HG03565 (cell line): ENCODE measurements at regions not wholly inside any gene's neighbourhood (a gene's known extent, or its start where the extent isn't known, plus 50 kb on each side); places are given as distances from the start of the nearest gene placed in this dataset.

Experiments
- ATAC-seq: cut with Tn5 transposase; IDR thresholded peaks from one replicate; pipeline ENCODE4 v1.9.1; 2021; ENCODE audit warnings: mild to moderate bottlenecking, moderate library complexity; ENCODE audit not compliant: unreplicated experiment

DNA sequence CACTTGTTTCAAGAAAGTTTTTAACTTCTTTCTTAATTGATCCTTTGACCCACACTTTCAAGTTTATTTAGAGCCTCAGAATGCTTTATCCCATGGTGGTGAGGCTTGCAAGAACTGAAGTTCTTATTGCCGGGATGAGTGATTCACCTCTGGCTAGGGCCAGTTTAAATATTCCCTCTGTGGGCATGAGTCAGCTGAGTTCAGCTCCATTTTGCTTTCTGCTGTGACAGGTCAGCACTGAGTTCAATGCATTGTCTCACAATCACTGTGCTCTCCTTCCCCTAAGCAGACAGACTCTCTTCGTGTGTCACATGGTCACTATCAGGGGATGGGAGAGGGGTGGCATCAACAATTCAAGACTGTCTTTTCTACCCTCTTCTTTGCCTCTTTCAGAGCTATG, 514.6 kb upstream of the FBXO33 start:
- ATAC-seq = no peak

- ATAC-seq = no peak
Observed at GRCh38 chr14:39939023-39939422, 506.8 kb upstream of the FBXO33 start.

DNA sequence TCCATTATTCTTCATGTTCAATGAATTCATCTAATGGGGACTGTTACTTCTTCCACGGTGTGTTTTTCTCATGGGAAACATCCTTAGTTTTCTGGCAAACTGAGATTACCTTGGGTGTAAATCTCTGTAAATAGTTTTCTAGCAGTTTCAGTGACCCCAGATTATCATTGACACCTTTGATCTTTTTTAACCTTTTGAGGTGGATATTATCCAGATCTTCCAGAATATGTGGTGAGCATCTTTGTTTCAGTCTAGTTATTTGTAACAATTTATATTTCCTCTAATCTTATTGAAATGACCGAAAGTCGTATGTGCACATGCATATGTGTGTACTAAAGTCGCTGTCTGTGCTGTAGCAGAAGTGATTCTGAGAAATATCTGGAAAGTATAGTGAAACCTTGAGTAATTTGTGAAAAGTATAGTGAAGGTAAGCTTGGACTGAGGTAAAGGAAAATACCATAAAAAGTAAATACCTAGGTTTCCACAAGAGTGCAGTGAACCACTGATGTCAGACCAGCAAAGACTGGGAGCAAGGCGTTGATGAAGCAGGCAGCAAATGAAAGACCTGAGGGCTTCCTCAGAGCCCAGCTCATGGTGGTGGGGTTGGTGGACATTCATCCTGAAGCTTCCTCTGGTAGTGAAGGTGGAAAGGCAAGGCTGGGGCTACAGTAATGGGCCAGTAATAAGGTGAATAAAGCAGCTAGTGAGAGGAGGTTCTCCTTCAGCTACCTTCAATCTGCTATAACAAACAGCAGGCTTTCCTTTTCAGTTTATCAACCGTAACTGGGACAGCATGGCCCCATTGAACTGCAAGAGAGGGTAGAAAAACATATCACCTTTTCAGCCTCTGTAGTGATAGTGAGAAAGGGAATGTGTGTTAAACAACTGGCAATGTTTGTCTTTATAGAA, 480.2 kb upstream of the FBXO33 start:
- ATAC-seq = peak; percentile 98

GRCh38 chr14:39897657-39898056, 465.4 kb upstream of the FBXO33 start:
- ATAC-seq = no peak

- ATAC-seq = no peak
Observed at GRCh38 chr14:39890026-39890425, 457.8 kb upstream of the FBXO33 start.

GRCh38 chr14:39884091-39884490, 451.9 kb upstream of the FBXO33 start:
- no peak for ATAC-seq

DNA sequence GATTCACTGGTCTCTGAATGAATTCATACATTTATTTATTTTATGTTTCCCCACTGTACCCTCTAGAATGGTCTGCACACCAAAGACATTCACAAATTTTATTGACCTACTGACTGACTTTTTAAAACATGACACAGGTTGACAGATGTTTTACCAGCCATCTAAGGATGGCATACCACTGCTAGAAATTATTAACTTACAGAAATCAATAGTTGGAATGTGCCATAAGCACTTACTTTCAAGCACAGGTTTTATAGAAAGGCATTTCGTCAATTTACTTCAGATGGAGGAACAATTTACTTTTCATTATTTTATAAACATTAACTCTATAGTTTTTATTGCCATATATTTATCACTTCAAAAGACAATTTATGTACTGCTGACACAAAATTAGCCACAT, 448.7 kb upstream of the FBXO33 start:
- no peak for ATAC-seq

- ATAC-seq = no peak
Observed at GRCh38 chr14:39880106-39880695, 448.0 kb upstream of the FBXO33 start.

DNA sequence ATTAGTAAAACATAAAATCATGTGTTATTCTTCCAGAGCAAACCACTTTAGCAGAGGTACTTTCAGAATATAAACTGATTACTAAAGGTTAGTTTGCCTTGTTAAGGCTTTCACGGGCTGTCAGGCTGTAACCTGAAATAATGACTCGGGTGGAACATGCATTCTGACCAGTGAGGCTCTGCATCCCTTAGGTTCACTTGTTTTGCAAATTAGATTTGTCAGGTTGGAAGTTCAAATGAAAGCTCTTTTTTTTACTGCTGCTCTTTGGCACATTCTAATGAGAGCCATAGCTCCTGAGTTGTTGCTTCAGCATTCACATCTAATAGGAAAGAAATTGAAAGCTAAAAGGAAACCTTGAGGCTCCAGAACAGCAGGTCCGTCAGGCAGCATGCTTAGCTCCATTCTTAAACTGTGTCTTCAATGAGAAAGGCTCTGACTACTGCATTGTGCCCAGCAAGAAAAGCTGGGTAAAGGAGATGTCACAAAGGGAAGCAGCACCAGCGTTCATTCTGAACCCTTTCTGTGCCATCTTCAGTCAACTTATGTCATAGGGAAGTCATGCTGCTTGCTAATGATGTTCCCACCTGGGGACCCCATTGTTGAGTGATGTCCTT, 445.5 kb upstream of the FBXO33 start:
- ATAC-seq = no peak

DNA sequence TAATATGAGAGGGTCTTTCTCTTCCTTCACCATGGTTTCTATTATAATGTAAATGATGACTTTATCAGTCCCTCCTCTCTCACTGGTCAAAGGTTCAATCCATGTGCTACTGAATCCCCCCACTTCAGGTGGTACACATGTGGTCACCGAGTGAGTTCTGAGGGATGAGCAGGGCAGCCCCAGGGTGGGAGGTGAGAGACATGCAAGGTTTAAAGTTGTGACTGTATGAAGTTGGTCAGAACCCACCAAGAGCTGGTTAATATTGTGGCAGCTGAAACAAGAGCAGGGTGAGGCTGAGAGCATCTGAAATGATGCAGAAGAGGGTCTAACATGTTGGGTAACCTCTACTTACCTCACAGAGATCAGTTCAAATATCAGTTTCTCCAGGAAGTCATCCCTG, 444.7 kb upstream of the FBXO33 start:
- ATAC-seq = no peak

- ATAC-seq = peak; percentile 32
Observed at GRCh38 chr14:39875028-39875427, 442.8 kb upstream of the FBXO33 start.

GRCh38 chr14:39873791-39874190, 441.6 kb upstream of the FBXO33 start:
- ATAC-seq = no peak

DNA sequence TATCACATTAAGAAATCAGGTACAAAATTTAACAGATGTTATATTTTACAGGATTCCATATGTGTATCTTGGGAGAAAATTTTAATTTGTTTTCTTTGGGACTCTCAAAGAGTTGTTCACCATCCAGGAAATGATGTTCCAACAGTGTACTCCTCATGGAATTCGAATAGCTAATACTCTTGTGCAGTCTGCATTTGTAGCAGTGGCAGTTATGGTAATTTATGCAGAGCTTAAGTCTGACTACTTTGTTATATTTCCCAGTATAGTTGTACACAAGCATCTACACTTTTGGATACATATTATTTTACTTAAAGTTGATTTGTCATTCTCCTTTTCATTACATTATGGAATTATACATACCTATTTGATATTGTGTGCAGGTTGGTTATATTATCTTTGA, 436.7 kb upstream of the FBXO33 start:
- no peak for ATAC-seq

DNA sequence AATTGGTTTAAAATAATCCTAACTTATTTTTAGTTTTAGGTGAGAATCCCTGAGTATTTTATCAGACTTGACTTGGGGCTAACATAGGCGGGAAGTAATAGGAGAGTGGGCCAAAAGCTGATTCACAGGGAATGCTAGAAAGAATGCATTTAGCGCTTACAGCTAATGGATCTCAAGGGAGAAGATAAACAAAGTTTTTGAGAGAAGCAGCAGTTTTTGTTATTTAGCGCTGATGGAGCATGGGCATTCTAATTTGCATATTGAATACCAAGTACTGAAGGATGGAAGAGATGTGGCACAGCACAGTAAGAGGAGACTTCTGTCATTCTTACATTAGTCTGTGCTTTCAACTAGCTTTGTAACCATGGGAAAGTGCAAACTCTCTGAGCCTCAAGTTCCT, 436.0 kb upstream of the FBXO33 start:
- ATAC-seq = no peak

DNA sequence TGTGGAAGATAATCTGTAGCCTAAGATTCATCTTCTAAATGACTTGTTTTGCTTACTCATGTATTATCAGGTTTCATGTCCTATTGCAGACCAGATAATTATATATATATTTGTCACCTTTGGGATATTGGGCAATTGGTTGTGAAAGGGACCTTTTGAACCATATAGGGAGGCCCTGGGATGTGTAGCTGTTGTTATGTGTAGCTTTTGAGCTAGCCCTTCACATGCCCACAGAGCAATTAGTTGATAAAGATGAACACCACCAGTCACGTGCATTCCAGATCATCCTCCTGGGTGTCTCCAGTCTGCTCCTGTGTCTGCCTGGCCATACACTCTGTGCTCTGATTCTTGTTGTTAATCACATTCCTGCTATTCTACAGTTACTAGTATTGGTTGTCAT, 431.2 kb upstream of the FBXO33 start:
- no peak for ATAC-seq

DNA sequence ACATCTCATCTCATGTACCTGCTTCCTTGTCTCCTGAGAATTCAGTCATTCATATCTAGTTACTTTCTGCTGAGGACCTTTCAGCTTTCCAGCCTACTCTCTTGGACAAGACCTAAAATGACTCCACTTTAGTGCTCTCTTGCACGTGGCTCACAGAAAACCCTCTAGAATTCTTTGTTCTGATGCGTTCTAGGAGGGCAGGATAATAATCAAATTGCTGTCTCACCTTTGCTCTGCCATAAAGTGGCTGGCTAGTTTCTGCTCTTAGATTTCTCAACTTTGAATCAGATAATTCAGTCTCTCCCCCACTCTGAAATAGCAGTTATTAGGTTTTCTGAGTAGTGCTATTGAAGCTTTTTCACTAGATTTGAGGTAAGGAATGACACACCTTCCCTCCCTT, 429.5 kb upstream of the FBXO33 start:
- ATAC-seq = no peak

DNA sequence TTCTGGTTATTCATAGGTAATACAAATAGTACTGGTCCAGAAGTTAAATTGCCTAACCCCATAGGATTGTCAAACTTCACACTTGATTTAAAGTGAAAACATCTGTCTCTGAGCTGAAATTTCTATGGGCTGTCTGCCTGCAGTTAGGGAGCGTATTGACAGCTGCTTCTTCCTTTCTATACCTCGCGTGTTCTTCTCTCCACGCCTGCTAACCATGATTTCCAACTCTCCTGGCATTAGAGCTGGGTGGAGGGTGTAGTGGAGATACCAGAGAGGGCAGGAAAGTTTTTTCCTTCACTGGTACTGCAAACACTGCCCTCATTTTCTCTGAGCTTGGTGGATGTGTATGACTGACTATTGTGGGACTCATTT, 429.0 kb upstream of the FBXO33 start:
- ATAC-seq = no peak

DNA sequence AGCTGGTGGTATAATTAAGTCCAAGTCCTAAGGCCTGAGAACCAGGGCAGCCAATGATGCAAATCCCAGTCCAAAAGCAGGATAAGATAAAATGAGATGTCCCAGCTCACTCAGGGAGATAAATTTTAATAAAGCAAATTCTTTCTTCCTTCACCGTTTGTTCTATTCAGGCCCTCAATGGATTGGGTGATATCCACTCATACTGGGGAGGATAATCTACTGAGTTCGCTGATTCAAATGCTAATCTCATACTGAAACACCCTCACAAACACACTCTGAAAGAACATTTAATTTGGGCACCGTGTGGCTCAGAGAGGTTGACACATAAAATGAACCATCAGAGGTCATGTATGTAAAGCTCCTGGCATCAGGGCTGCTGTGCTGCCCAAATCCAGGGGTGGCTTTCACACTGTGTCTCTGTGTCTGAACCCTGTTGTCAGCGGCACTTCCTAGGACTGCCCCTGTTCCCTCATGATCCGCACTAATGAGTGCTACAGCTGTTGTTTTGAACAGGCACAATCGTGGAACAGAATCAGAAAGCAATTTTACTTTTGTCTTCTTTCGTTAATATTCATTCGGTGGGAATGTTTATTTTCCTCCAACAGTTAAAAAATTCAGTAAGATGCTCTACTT, 428.5 kb upstream of the FBXO33 start:
- ATAC-seq = no peak

DNA sequence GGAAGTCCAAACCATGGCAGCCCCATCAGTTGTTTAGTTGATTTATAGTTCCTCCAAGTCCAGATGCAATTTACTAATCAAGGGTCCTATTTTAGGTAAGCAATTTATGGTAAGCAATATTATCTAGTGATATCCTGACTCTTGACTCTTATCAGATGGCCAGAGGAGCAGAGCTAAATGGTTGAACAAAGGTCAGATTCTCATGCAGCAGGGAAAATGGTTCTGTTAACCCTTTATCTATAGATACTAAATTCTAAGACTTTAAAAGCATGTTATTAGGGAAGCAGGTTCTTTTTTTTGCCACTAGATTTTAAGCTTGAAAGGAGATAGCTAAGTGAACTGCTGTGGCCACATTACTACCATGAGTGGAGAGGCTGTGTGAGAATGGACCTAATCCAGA, 427.1 kb upstream of the FBXO33 start:
- ATAC-seq = no peak

GRCh38 chr14:39857376-39858055, 425.3 kb upstream of the FBXO33 start:
- no peak for ATAC-seq

DNA sequence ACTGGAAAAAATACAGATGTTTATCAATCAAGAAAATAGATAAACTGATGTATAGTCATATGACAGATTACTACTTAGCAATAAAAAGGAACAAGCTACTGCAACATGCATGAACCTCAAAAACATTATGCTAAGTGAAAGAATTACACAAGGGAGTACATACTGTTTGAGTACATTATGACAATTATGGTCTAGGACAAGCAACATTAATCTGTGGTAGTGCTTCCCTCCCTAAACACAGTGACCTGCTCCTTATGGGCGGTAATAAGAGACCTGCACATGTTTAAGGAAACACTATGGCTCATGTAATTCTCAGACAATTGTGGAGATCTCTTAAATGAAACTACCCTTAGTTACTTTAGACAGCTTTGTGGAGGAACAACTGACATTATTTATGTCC, 421.2 kb upstream of the FBXO33 start:
- ATAC-seq = no peak
